ENCODE measurements at regions not wholly inside any gene's neighbourhood (a gene's known extent, or its start where the extent isn't known, plus 50 kb on each side); places are given as distances from the start of the nearest gene placed in this dataset.

DNA sequence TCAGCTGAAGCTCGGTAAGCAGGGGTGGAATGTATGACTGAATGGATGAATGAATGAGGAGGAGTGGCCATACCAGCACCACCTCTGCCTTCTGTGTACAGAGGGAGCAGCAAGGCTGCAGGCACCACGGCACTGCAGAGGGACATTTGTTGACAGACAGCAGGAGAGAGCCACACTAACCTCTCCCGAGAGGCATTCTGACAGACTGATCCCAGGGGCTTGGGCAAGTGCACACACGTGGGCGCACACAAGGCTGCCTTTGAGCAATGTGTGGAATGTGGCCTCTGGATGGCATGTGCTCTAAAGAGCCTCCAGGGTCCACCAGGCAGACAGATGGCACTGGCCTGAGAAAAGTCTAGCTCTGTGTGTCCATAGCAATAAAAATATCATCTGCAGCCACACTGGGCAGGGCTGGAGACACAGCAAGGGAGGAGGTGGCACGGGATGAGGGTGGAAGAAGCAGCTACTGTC is 111.8 kb downstream of the ACTL7B start:
- TF ChIP-seq, protein P1, sequence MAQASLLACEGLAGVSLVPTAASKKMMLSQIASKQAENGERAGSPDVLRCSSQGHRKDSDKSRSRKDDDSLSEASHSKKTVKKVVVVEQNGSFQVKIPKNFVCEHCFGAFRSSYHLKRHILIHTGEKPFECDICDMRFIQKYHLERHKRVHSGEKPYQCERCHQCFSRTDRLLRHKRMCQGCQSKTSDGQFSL (CRISPR knock-in tag; IDR thresholded peaks at IDR 0.05) = no peak
- TF ChIP-seq JUN (CRISPR knock-in tag; IDR thresholded peaks at IDR 0.05) (no peak), SMC3 (IDR thresholded peaks at IDR 0.05; ENCODE audit: low read length) (peak; percentile 11; the same call in 1 of the 2 replicates), ZNF678 (CRISPR knock-in tag; IDR thresholded peaks at IDR 0.05) (no peak), ZNF232 (CRISPR knock-in tag; IDR thresholded peaks at IDR 0.05; ENCODE audit: borderline replicate concordance) (no peak)
- TF ChIP-seq, protein P2, sequence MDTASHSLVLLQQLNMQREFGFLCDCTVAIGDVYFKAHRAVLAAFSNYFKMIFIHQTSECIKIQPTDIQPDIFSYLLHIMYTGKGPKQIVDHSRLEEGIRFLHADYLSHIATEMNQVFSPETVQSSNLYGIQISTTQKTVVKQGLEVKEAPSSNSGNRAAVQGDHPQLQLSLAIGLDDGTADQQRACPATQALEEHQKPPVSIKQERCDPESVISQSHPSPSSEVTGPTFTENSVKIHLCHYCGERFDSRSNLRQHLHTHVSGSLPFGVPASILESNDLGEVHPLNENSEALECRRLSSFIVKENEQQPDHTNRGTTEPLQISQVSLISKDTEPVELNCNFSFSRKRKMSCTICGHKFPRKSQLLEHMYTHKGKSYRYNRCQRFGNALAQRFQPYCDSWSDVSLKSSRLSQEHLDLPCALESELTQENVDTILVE (CRISPR knock-in tag; IDR thresholded peaks at IDR 0.05) = no peak
- TF ChIP-seq, protein P3, sequence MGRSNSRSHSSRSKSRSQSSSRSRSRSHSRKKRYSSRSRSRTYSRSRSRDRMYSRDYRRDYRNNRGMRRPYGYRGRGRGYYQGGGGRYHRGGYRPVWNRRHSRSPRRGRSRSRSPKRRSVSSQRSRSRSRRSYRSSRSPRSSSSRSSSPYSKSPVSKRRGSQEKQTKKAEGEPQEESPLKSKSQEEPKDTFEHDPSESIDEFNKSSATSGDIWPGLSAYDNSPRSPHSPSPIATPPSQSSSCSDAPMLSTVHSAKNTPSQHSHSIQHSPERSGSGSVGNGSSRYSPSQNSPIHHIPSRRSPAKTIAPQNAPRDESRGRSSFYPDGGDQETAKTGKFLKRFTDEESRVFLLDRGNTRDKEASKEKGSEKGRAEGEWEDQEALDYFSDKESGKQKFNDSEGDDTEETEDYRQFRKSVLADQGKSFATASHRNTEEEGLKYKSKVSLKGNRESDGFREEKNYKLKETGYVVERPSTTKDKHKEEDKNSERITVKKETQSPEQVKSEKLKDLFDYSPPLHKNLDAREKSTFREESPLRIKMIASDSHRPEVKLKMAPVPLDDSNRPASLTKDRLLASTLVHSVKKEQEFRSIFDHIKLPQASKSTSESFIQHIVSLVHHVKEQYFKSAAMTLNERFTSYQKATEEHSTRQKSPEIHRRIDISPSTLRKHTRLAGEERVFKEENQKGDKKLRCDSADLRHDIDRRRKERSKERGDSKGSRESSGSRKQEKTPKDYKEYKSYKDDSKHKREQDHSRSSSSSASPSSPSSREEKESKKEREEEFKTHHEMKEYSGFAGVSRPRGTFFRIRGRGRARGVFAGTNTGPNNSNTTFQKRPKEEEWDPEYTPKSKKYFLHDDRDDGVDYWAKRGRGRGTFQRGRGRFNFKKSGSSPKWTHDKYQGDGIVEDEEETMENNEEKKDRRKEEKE (IDR thresholded peaks at IDR 0.05) = no peak
- TF ChIP-seq, protein P4, sequence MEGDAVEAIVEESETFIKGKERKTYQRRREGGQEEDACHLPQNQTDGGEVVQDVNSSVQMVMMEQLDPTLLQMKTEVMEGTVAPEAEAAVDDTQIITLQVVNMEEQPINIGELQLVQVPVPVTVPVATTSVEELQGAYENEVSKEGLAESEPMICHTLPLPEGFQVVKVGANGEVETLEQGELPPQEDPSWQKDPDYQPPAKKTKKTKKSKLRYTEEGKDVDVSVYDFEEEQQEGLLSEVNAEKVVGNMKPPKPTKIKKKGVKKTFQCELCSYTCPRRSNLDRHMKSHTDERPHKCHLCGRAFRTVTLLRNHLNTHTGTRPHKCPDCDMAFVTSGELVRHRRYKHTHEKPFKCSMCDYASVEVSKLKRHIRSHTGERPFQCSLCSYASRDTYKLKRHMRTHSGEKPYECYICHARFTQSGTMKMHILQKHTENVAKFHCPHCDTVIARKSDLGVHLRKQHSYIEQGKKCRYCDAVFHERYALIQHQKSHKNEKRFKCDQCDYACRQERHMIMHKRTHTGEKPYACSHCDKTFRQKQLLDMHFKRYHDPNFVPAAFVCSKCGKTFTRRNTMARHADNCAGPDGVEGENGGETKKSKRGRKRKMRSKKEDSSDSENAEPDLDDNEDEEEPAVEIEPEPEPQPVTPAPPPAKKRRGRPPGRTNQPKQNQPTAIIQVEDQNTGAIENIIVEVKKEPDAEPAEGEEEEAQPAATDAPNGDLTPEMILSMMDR (CRISPR knock-in tag; IDR thresholded peaks at IDR 0.05) = peak; percentile 32; the same call in 1 of the 2 replicates
- TF ChIP-seq, protein P5, sequence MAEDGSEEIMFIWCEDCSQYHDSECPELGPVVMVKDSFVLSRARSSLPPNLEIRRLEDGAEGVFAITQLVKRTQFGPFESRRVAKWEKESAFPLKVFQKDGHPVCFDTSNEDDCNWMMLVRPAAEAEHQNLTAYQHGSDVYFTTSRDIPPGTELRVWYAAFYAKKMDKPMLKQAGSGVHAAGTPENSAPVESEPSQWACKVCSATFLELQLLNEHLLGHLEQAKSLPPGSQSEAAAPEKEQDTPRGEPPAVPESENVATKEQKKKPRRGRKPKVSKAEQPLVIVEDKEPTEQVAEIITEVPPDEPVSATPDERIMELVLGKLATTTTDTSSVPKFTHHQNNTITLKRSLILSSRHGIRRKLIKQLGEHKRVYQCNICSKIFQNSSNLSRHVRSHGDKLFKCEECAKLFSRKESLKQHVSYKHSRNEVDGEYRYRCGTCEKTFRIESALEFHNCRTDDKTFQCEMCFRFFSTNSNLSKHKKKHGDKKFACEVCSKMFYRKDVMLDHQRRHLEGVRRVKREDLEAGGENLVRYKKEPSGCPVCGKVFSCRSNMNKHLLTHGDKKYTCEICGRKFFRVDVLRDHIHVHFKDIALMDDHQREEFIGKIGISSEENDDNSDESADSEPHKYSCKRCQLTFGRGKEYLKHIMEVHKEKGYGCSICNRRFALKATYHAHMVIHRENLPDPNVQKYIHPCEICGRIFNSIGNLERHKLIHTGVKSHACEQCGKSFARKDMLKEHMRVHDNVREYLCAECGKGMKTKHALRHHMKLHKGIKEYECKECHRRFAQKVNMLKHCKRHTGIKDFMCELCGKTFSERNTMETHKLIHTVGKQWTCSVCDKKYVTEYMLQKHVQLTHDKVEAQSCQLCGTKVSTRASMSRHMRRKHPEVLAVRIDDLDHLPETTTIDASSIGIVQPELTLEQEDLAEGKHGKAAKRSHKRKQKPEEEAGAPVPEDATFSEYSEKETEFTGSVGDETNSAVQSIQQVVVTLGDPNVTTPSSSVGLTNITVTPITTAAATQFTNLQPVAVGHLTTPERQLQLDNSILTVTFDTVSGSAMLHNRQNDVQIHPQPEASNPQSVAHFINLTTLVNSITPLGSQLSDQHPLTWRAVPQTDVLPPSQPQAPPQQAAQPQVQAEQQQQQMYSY (CRISPR knock-in tag; IDR thresholded peaks at IDR 0.05) = no peak

Measured in HepG2 (cell line).